IMR-90 (cell line): ENCODE measurements at regions not wholly inside any gene's neighbourhood (a gene's known extent, or its start where the extent isn't known, plus 50 kb on each side); places are given as distances from the start of the nearest gene placed in this dataset.

Source experiments
- ATAC-seq: fragments of 200-7000 bp; cut with Tn5 transposase; 2 replicates; pipeline ENCODE4 v1.9.1; 2020; ENCODE audit warnings: low read depth, mild to moderate bottlenecking, moderate library complexity
- BruUV-seq: library from RNA; stranded (reverse); fragments of 400-500 nt; replicated peaks from 2 replicates; lab custom pipeline; 2021; lab: Mats Ljungman, UMichigan
- CTCF ChIA-PET: fragments of 300-600 bp; formaldehyde crosslinking; extraction: SDS; loops from one replicate; lab custom pipeline; 2021; ENCODE audit warnings: antibody characterized with exemption; lab: Yijun Ruan, JAX
- POLR2A ChIA-PET: fragments of 300-600 bp; sonication (Branson Sonifier 250); formaldehyde crosslinking; loops from one replicate; lab custom pipeline; 2022; ENCODE audit warnings: antibody characterized with exemption; ENCODE audit not compliant: unreplicated experiment; lab: Charles Lee
- DNase-seq: peaks from one replicate; pipeline ENCODE4 v3.0.0; 2013
- H2AFZ ChIP-seq: replicated peaks from 2 replicates; pipeline ENCODE3; 2013; ENCODE audit warnings: low read length, mild to moderate bottlenecking; ENCODE audit not compliant: poor library complexity
- H2AK5ac ChIP-seq: 2 replicates; pipeline ENCODE4 v1.6.1; 2013; ENCODE audit warnings: low read depth, low read length, inconsistent platforms
- H2AK9ac ChIP-seq: replicated peaks from 2 replicates; pipeline ENCODE3; 2013; ENCODE audit warnings: mild to moderate bottlenecking, low read depth, low read length, moderate library complexity; ENCODE audit not compliant: poor library complexity
- H2BK120ac ChIP-seq: 2 replicates; pipeline ENCODE4 v1.6.1; 2013; ENCODE audit warnings: low read depth, low read length, inconsistent platforms
- H2BK15ac ChIP-seq: 3 replicates; pipeline ENCODE4 v1.6.1; 2013; ENCODE audit warnings: low read depth, low read length, inconsistent platforms
- H2BK20ac ChIP-seq: 2 replicates; pipeline ENCODE4 v1.6.1; 2013; ENCODE audit warnings: low read depth, mild to moderate bottlenecking, inconsistent platforms, low read length, moderate library complexity
- H2BK5ac ChIP-seq: 2 replicates; pipeline ENCODE4 v1.6.1; 2013; ENCODE audit warnings: mild to moderate bottlenecking, low read depth, low read length, inconsistent platforms; ENCODE audit not compliant: poor library complexity, severe bottlenecking
- H3K14ac ChIP-seq: replicated peaks from 2 replicates; pipeline ENCODE4 v1.6.1; 2013; ENCODE audit warnings: low read depth, low read length, inconsistent platforms
- H3K18ac ChIP-seq: 2 replicates; pipeline ENCODE4 v1.6.1; 2013; ENCODE audit warnings: low read depth, low read length, control low read depth
- H3K23ac ChIP-seq: 2 replicates; pipeline ENCODE4 v1.6.1; 2013; ENCODE audit warnings: low read depth, low read length, inconsistent platforms
- H3K27ac ChIP-seq: 2 replicates; pipeline ENCODE4 v1.5.1; 2013; ENCODE audit warnings: mild to moderate bottlenecking, control low read depth, low read length; ENCODE audit not compliant: insufficient read depth
- H3K27me3 ChIP-seq: 2 replicates; pipeline ENCODE4 v1.6.1; 2013; ENCODE audit warnings: low read length; ENCODE audit not compliant: control insufficient read depth, insufficient read depth
- H3K36me3 ChIP-seq: 2 replicates; pipeline ENCODE4 v1.6.1; 2013; ENCODE audit warnings: low read length, mixed read lengths; ENCODE audit not compliant: control insufficient read depth, insufficient read depth
- H3K4ac ChIP-seq: 2 replicates; pipeline ENCODE4 v1.6.1; 2013; ENCODE audit warnings: low read depth, low read length, inconsistent platforms
- H3K4me1 ChIP-seq: 2 replicates; pipeline ENCODE4 v1.6.1; 2013; ENCODE audit warnings: low read length, mixed read lengths; ENCODE audit not compliant: control insufficient read depth, insufficient read depth
- H3K4me2 ChIP-seq: 2 replicates; pipeline ENCODE4 v1.6.1; 2013; ENCODE audit warnings: low read depth, mild to moderate bottlenecking, control low read depth, low read length, moderate library complexity
- H3K4me3 ChIP-seq: 2 replicates; pipeline ENCODE4 v1.5.1; 2013; ENCODE audit warnings: low read depth, mild to moderate bottlenecking, control low read depth, low read length, moderate library complexity; ENCODE audit not compliant: insufficient read depth
- H3K56ac ChIP-seq: 2 replicates; pipeline ENCODE4 v1.6.1; 2013; ENCODE audit warnings: low read length, inconsistent platforms; ENCODE audit not compliant: insufficient read depth; ENCODE audit errors: extremely low read depth
- H3K79me1 ChIP-seq, 2 experiments: 2 replicates each; pipeline ENCODE4 v1.6.1; 2013; ENCODE audit warnings: low read length in 2 of 2, inconsistent platforms in 1 of 2, low read depth in 1 of 2
- H3K9ac ChIP-seq: 2 replicates; pipeline ENCODE4 v1.6.1; 2013; ENCODE audit warnings: low read depth, low read length, control low read depth
- H3K9me1 ChIP-seq: 2 replicates; pipeline ENCODE4 v1.6.1; 2013; ENCODE audit warnings: low read length, inconsistent platforms; ENCODE audit not compliant: insufficient read depth
- H3K9me3 ChIP-seq: 2 replicates; pipeline ENCODE4 v1.6.1; 2013; ENCODE audit warnings: low read length; ENCODE audit not compliant: control insufficient read depth, insufficient read depth
- H4K20me1 ChIP-seq: 2 replicates; pipeline ENCODE4 v1.6.1; 2013; ENCODE audit warnings: low read length, inconsistent platforms; ENCODE audit not compliant: insufficient read depth
- H4K5ac ChIP-seq: 2 replicates; pipeline ENCODE4 v1.6.1; 2013; ENCODE audit warnings: mild to moderate bottlenecking, low read depth, low read length, control low read depth
- H4K8ac ChIP-seq, 2 experiments: 2 replicates each; pipeline ENCODE4 v1.6.1; 2013; ENCODE audit warnings: low read depth in 2 of 2, low read length in 2 of 2, control low read depth in 1 of 2, inconsistent platforms in 1 of 2
- H4K91ac ChIP-seq: 2 replicates; pipeline ENCODE4 v1.6.1; 2013; ENCODE audit warnings: low read depth, low read length, inconsistent platforms; ENCODE audit not compliant: insufficient read depth
- BHLHE40 ChIP-seq: fragments of 150-350 bp; IDR thresholded peaks from 2 replicates; pipeline ENCODE4 v1.6.1; 2016; ENCODE audit warnings: mild to moderate bottlenecking, low read depth, low read length
- CHD1 ChIP-seq: IDR thresholded peaks from 2 replicates; pipeline ENCODE4 v1.6.1; 2012; ENCODE audit warnings: low read depth, low read length, improper control_type of control experiment
- MAZ ChIP-seq: IDR thresholded peaks from 2 replicates; pipeline ENCODE4 v1.6.1; 2012; ENCODE audit warnings: low read depth, mild to moderate bottlenecking, low read length, improper control_type of control experiment, moderate library complexity, borderline replicate concordance
- MXI1 ChIP-seq: IDR thresholded peaks from 2 replicates; pipeline ENCODE4 v1.6.1; 2012; ENCODE audit warnings: low read depth, mild to moderate bottlenecking, low read length, moderate library complexity, borderline replicate concordance
- NFE2L2 ChIP-seq: fragments of 150-350 bp; IDR thresholded peaks from 2 replicates; pipeline ENCODE4 v1.6.1; 2016; ENCODE audit warnings: low read depth, mild to moderate bottlenecking, low read length
- RAD21 ChIP-seq: IDR thresholded peaks from 2 replicates; pipeline ENCODE4 v1.6.1; 2012; ENCODE audit warnings: low read length, improper control_type of control experiment
- RCOR1 ChIP-seq: IDR thresholded peaks from 2 replicates; pipeline ENCODE4 v1.6.1; 2012; ENCODE audit warnings: mild to moderate bottlenecking, low read length, improper control_type of control experiment; ENCODE audit not compliant: insufficient replicate concordance
- WGBS, 2 experiments: methylation state at CpG; one replicate each; pipeline versions ENCODE4 v1.1.5 to v1.1.7; 2013; ENCODE audit warnings: missing lambda C conversion rate in 2 of 2; ENCODE audit not compliant: insufficient read length in 1 of 2; ENCODE audit errors: extremely low coverage in 2 of 2; 5-methylcytosine and 5-hydroxymethylcytosine counted together
- dilution Hi-C: fragments of 300-500 bp; cut with HindIII; formaldehyde crosslinking; loops from one replicate; pipeline ENCODE4 v1.14.3; 2018; ENCODE audit warnings: low sequenced_read_pairs; ENCODE audit not compliant: unreplicated experiment
- in situ Hi-C: fragments of 300-500 bp; cut with MboI; formaldehyde crosslinking; loops from 3 replicates; pipeline ENCODE4 v1.14.3; 2019; ENCODE audit warnings: low sequenced_read_pairs, inconsistent platforms, mixed read lengths
- intact Hi-C: fragments of 100-400 bp; cut with micrococcal nuclease; formaldehyde crosslinking; loops from 2 replicates; pipeline ENCODE4 v1.10.0; 2022
- TF ChIP-seq, protein P1 (sequence below): fragments of 150-350 bp; IDR thresholded peaks from 2 replicates; pipeline ENCODE4 v1.6.1; 2017; ENCODE audit warnings: mild to moderate bottlenecking, antibody characterized with exemption, low read length, low read depth
- TF ChIP-seq, protein P2 (sequence below): conservative IDR thresholded peaks from 2 replicates; pipeline ENCODE4 v1.5.1; 2012; ENCODE audit warnings: mild to moderate bottlenecking, low read depth, low read length, improper control_type of control experiment

DNA sequence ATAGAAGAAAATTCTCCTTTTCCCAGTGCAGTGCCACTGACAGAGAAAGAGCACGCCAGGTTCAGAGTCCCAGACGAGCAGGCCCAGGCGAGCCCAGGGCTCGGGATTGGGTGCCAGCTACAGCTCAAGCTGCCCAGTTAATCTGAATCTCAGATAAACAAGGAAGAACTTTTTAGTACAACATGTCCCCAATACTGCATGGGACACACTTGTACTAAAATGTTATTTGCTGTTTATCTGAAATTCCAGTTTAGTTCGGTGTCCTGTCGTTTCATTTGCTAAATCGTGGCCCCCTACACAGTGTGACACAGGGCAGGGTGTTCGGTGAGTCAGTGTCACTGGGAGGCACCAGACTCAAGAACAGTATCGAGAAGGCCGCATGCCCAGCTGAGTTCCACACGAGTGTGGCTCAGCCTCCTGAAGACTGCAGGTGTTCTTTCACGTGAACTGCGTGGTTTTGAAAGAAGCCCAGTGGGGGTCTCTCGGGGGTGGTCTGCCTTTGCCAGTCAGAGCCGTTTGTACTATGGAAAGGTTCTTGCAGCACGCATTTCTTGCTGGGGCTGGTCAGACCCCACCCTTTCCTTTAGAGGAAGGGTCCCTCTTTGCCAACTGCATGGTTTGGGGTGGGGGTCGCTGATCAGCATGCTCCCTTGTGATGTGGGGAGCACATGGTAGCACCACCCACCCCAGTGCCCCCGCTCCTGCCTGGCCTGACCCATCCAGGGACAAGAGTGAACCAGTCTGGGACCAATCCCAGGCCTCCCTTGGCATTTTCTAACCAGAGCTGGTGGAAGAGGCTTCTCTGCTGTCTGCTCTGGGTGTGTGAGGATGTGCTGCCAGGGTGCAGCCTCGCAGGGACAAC, 115.6 kb upstream of the B3GAT1 start:
- no peaks in the 10 kb centered on the region for H3K9me1 ChIP-seq
- no peaks in the 10 kb centered on the region for H3K4me1 ChIP-seq
- H4K5ac ChIP-seq, result no peak overlapping the region
- H3K23ac ChIP-seq, result no peak overlapping the region
- no peak overlapping the region for H2AK9ac ChIP-seq
- no peak overlapping the region for H3K4me2 ChIP-seq
- BruUV-seq, result no TSS peak
- no peak overlapping the region for H3K9ac ChIP-seq
- TF ChIP-seq CHD1 (no peak), RCOR1 (no peak), BHLHE40 (no peak), NFE2L2 (no peak), MXI1 (no peak), RAD21 (no peak), MAZ (no peak)
- TF ChIP-seq, protein P1, sequence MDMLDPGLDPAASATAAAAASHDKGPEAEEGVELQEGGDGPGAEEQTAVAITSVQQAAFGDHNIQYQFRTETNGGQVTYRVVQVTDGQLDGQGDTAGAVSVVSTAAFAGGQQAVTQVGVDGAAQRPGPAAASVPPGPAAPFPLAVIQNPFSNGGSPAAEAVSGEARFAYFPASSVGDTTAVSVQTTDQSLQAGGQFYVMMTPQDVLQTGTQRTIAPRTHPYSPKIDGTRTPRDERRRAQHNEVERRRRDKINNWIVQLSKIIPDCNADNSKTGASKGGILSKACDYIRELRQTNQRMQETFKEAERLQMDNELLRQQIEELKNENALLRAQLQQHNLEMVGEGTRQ, result no peak
- TF ChIP-seq, protein P2, sequence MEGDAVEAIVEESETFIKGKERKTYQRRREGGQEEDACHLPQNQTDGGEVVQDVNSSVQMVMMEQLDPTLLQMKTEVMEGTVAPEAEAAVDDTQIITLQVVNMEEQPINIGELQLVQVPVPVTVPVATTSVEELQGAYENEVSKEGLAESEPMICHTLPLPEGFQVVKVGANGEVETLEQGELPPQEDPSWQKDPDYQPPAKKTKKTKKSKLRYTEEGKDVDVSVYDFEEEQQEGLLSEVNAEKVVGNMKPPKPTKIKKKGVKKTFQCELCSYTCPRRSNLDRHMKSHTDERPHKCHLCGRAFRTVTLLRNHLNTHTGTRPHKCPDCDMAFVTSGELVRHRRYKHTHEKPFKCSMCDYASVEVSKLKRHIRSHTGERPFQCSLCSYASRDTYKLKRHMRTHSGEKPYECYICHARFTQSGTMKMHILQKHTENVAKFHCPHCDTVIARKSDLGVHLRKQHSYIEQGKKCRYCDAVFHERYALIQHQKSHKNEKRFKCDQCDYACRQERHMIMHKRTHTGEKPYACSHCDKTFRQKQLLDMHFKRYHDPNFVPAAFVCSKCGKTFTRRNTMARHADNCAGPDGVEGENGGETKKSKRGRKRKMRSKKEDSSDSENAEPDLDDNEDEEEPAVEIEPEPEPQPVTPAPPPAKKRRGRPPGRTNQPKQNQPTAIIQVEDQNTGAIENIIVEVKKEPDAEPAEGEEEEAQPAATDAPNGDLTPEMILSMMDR, result no peak
- H3K4ac ChIP-seq, result no peak overlapping the region
- H2BK15ac ChIP-seq, result no peak overlapping the region
- no peak overlapping the region for H4K91ac ChIP-seq
- ATAC-seq, result no peak
- WGBS, 2 experiments, result 27% methylated on average over 3 of the region's 19 CpGs; no CpG with 5 or more reads in 1 of the 2 experiments
- H3K9me3 ChIP-seq, result peaks cover 54% of the 10 kb centered on the region
- intact Hi-C loops, result no loop called here
- no peak overlapping the region for H3K56ac ChIP-seq
- dilution Hi-C loops, result no loop called here
- no peaks in the 10 kb centered on the region for H3K36me3 ChIP-seq
- H3K18ac ChIP-seq, result no peak overlapping the region
- H4K20me1 ChIP-seq, result no peaks in the 10 kb centered on the region
- H2AK5ac ChIP-seq, result no peak overlapping the region
- no peaks in the 10 kb centered on the region for H3K27me3 ChIP-seq
- ChIA-PET POLR2A (no interaction called here), CTCF (no interaction called here)
- H3K79me1 ChIP-seq, result no peaks in the 10 kb centered on the region
- H3K4me3 ChIP-seq, result no peak overlapping the region
- H2BK120ac ChIP-seq, result no peak overlapping the region
- no peak for DNase-seq
- peak overlapping the region; percentile 10 for H2AFZ ChIP-seq
- no peak overlapping the region for H3K27ac ChIP-seq
- in situ Hi-C loops, result no loop called here
- no peak overlapping the region for H3K14ac ChIP-seq
- H2BK20ac ChIP-seq, result no peak overlapping the region
- no peak overlapping the region for H4K8ac ChIP-seq
- H2BK5ac ChIP-seq, result no peak overlapping the region
